K562 (cell line): ENCODE measurements at regions not wholly inside any gene's neighbourhood (a gene's known extent, or its start where the extent isn't known, plus 50 kb on each side); places are given as distances from the start of the nearest gene placed in this dataset.

ENCODE experiments used
- ATAC-seq: fragments of 200-7000 bp; cut with Tn5 transposase; 3 replicates; pipeline ENCODE4 v1.9.1; 2020; ENCODE audit warnings: moderate library complexity
- BruUV-seq: library from RNA; stranded (reverse); fragments of 400-500 nt; replicated peaks from 2 replicates; lab custom pipeline; 2021; lab: Mats Ljungman, UMichigan
- CTCF ChIA-PET: fragments of 300-600 bp; formaldehyde crosslinking; extraction: SDS; loops from one replicate; lab custom pipeline; 2021; ENCODE audit warnings: low intra/inter-chr PET ratio; lab: Yijun Ruan, JAX
- POLR2A ChIA-PET: fragments of 300-600, 350-650 bp; sonication (Branson Sonifier 250); formaldehyde crosslinking; extraction: SDS; loops from one replicate; lab custom pipeline; 2021; ENCODE audit warnings: antibody characterized with exemption, inconsistent platforms; lab: Yijun Ruan, JAX
- DNase-seq, 4 experiments: peaks; one replicate each; pipeline versions ENCODE4 v3.0.0 to v3.0.0-alpha.2; 2011 to 2018; ENCODE audit warnings: low spot score in 3 of 4, mixed read lengths in 3 of 4; ENCODE audit errors: extremely low read depth in 1 of 4
- FAIRE-seq: peaks from 2 replicates; lab custom pipeline; 2011; peaks lifted over from hg19 to GRCh38; lab: Jason Lieb, UNC
- H2AFZ ChIP-seq: 2 replicates; pipeline ENCODE4 v1.6.0; 2011; ENCODE audit warnings: low read depth, low read length, control low read depth, inconsistent platforms
- H3K27ac ChIP-seq: fragments of 200-600 bp; 3 replicates; pipeline ENCODE4 v1.8.0; 2011; ENCODE audit warnings: low read depth, mild to moderate bottlenecking, control low read depth, inconsistent platforms, low read length, moderate library complexity, mixed read lengths; ENCODE audit errors: extremely low read depth
- H3K27me3 ChIP-seq, 2 experiments: fragments of 300-600 bp in 1 of 2; 2 replicates in 1 of 2; 3 replicates in 1 of 2; pipeline versions ENCODE4 v1.6.0 to v1.8.0; 2011; ENCODE audit warnings: inconsistent platforms in 2 of 2, low read length in 2 of 2, mild to moderate bottlenecking in 1 of 2, mixed read lengths in 1 of 2, moderate library complexity in 1 of 2; ENCODE audit not compliant: control insufficient read depth in 2 of 2, insufficient read depth in 2 of 2
- H3K36me3 ChIP-seq: fragments of 300-600 bp; 3 replicates; pipeline ENCODE4 v1.8.0; 2011; ENCODE audit warnings: mild to moderate bottlenecking, low read length, inconsistent platforms; ENCODE audit not compliant: control insufficient read depth, insufficient read depth
- H3K4me1 ChIP-seq, 2 experiments: fragments of 200-600 bp in 1 of 2; replicated peaks in 1 of 2; 2 replicates in 1 of 2; 3 replicates in 1 of 2; pipeline versions ENCODE4 v1.5.1 to v1.8.0; 2011; ENCODE audit warnings: inconsistent platforms in 2 of 2, low read length in 2 of 2, mild to moderate bottlenecking in 1 of 2, mixed read lengths in 1 of 2, moderate library complexity in 1 of 2; ENCODE audit not compliant: control insufficient read depth in 2 of 2, insufficient read depth in 2 of 2
- H3K4me2 ChIP-seq: 2 replicates; pipeline ENCODE4 v1.6.1; 2011; ENCODE audit warnings: low read length, control low read depth, inconsistent platforms, mixed read lengths; ENCODE audit not compliant: insufficient read depth
- H3K4me3 ChIP-seq: fragments of 200-600 bp; sonication (generic), shearing (Covaris generic); 2 replicates; pipeline ENCODE4 v1.5.1; 2016; ENCODE audit warnings: control low read depth, inconsistent platforms
- H3K79me2 ChIP-seq: fragments of 200-600 bp; 3 replicates; pipeline ENCODE4 v1.8.0; 2011; ENCODE audit warnings: low read length, inconsistent platforms; ENCODE audit not compliant: control insufficient read depth, insufficient read depth
- H3K9ac ChIP-seq, 2 experiments: 2 replicates each; pipeline versions ENCODE4 v1.6.0 to v1.6.1; 2011; ENCODE audit warnings: low read depth in 2 of 2, low read length in 2 of 2, control low read depth in 1 of 2, inconsistent platforms in 1 of 2, mild to moderate bottlenecking in 1 of 2, mixed read lengths in 1 of 2; ENCODE audit not compliant: insufficient read depth in 1 of 2
- H3K9me1 ChIP-seq: one replicate; pipeline ENCODE4 v1.6.0; 2011; ENCODE audit warnings: inconsistent platforms, mild to moderate bottlenecking, low read length, moderate library complexity; ENCODE audit not compliant: control insufficient read depth, insufficient read depth
- H3K9me3 ChIP-seq: replicated peaks from 2 replicates; pipeline ENCODE4 v1.5.1; 2011; ENCODE audit warnings: low read depth, low read length, inconsistent platforms; ENCODE audit not compliant: control insufficient read depth, insufficient read depth
- H4K20me1 ChIP-seq: replicated peaks from 2 replicates; pipeline ENCODE4 v1.6.1; 2011; ENCODE audit warnings: low read length, inconsistent platforms, mixed read lengths; ENCODE audit not compliant: control insufficient read depth, insufficient read depth
- CC2D1A ChIP-seq: fragments of 450-650 bp; IDR thresholded peaks from 2 replicates; pipeline ENCODE4 v1.6.1; 2017; ENCODE audit warnings: mild to moderate bottlenecking
- EGR1 ChIP-seq: fragments of 450-650 bp; conservative IDR thresholded peaks from 2 replicates; pipeline ENCODE4 v1.6.1; 2017; ENCODE audit warnings: mild to moderate bottlenecking
- GTF2E2 ChIP-seq: fragments of 200-800 bp; sonication (Bioruptor generic); IDR thresholded peaks from 2 replicates; pipeline ENCODE4 v1.6.1; 2016; ENCODE audit warnings: missing genetic modification characterization, missing compliant biosample characterization
- ILF3 ChIP-seq: fragments of 450-650 bp; IDR thresholded peaks from 2 replicates; pipeline ENCODE4 v1.6.1; 2018; ENCODE audit warnings: antibody characterized with exemption, mild to moderate bottlenecking, moderate library complexity, borderline replicate concordance
- IRF1 ChIP-seq: sonication (generic); formaldehyde crosslinking; IDR thresholded peaks from 2 replicates; pipeline ENCODE4 v1.8.0; 2022; ENCODE audit warnings: missing genetic modification reagents, mild to moderate bottlenecking, borderline replicate concordance
- JUNB ChIP-seq: fragments of 450-650 bp; formaldehyde crosslinking; conservative IDR thresholded peaks from 2 replicates; pipeline ENCODE4 v1.4.0; 2020; ENCODE audit warnings: mild to moderate bottlenecking
- KLF6 ChIP-seq: fragments of 250-450 bp; sonication (Bioruptor Pico); IDR thresholded peaks from 2 replicates; pipeline ENCODE4 v1.4.0; 2020; ENCODE audit warnings: mild to moderate bottlenecking, moderate library complexity, borderline replicate concordance
- MTA1 ChIP-seq: fragments of 450-650 bp; IDR thresholded peaks from 2 replicates; pipeline ENCODE4 v1.6.1; 2017; ENCODE audit warnings: borderline replicate concordance
- NCOA2 ChIP-seq, 2 experiments: fragments of 450-650 bp; IDR thresholded peaks; 2 replicates each; pipeline ENCODE4 v1.6.1; 2018; ENCODE audit warnings: mild to moderate bottlenecking in 2 of 2, moderate library complexity in 1 of 2; ENCODE audit not compliant: partially characterized antibody in 2 of 2
- NEUROD1 ChIP-seq: fragments of 150-350 bp; IDR thresholded peaks from 2 replicates; pipeline ENCODE4 v1.6.1; 2014; ENCODE audit warnings: borderline replicate concordance, low read length, low read depth; ENCODE audit not compliant: partially characterized antibody
- SIX5 ChIP-seq, 2 experiments: IDR thresholded peaks; 2 replicates each; pipeline ENCODE4 v1.6.1; 2011; ENCODE audit warnings: low read length in 2 of 2, borderline replicate concordance in 1 of 2, low read depth in 1 of 2, mild to moderate bottlenecking in 1 of 2, moderate library complexity in 1 of 2; ENCODE audit not compliant: insufficient read depth in 1 of 2
- TSHZ1 ChIP-seq: fragments of 250-450 bp; sonication (Bioruptor Pico); IDR thresholded peaks from 2 replicates; pipeline ENCODE4 v1.4.0; 2020; ENCODE audit warnings: mild to moderate bottlenecking, moderate library complexity
- USF1 ChIP-seq: sonication (generic); formaldehyde crosslinking; IDR thresholded peaks from 2 replicates; pipeline ENCODE4 v1.9.0; 2022; ENCODE audit warnings: mild to moderate bottlenecking, missing genetic modification reagents
- ZNF41 ChIP-seq: fragments of 250-450 bp; sonication (Bioruptor Pico); conservative IDR thresholded peaks from 2 replicates; pipeline ENCODE4 v1.4.0; 2020; ENCODE audit warnings: mild to moderate bottlenecking
- ZNF551 ChIP-seq: fragments of 250-450 bp; sonication (Bioruptor Pico); IDR thresholded peaks from 2 replicates; pipeline ENCODE4 v1.5.0; 2021; ENCODE audit warnings: mild to moderate bottlenecking, moderate library complexity
- in situ Hi-C: fragments of 300-500 bp; cut with MboI; formaldehyde crosslinking; loops from 4 replicates; pipeline ENCODE4 v1.15.0; 2018; ENCODE audit warnings: inconsistent platforms, mixed read lengths
- intact Hi-C: fragments of 100-400 bp; cut with micrococcal nuclease; formaldehyde crosslinking; loops from 2 replicates; pipeline ENCODE4 v1.14.2; 2022

DNA sequence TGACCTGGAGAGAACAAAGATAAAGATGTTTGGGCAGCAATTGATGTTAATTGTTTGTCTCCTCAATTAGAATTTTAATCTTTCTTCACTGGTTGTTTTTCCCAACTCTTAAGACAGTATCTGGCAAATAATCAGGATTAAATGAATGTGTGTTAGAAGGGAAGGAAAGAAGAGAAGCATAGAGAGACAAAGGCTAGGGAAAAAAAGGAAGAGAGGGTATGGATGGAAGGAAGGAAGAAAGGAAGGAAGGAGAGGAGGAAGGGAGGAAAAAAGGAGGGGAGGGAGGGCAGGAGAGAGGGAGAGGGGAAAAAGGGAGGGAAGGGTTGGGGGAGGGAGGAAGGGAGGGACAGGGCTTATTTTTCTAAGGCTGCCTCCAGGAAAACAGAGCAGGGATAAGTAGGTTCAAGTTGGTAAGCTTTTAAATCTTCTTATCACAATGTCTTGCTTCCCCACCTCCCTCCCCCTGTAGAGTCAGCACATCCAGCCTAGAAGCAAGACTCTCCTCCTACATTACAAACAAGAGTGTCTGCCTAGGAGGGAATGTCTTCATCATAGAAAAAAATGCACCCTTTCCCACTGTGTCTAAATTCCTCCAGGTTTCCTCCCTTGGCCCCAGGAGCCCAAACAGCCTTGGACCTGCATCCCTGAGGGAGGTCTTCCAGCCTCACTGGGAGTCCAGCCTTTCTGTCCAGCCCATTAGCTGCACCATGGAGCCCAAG is 447.8 kb upstream of the JARID2 start:
- in situ Hi-C loops, result no loop called here
- H3K27ac ChIP-seq, result no peak overlapping the region
- no peak overlapping the region for H3K4me3 ChIP-seq
- no peaks in the 10 kb centered on the region for H3K9me3 ChIP-seq
- DNase-seq (no peak), ATAC-seq (peak; percentile 62), FAIRE-seq (no peak)
- no TSS peak for BruUV-seq
- H2AFZ ChIP-seq, result peak overlapping the region; percentile 34; the same call in 1 of the 2 replicates
- peak overlapping the region in 1 of 2 experiments; percentile 2; a peak in 1 of 4 replicates for H3K9ac ChIP-seq
- H3K36me3 ChIP-seq, result no peaks in the 10 kb centered on the region
- H3K9me1 ChIP-seq, result no peaks in the 10 kb centered on the region
- H3K4me1 ChIP-seq, result peaks cover 0 to 28% of the 10 kb centered on the region in 2 experiments; a peak in 4 of 5 replicates
- no peaks in the 10 kb centered on the region for H3K79me2 ChIP-seq
- no peaks in the 10 kb centered on the region for H4K20me1 ChIP-seq
- no peaks in the 10 kb centered on the region for H3K27me3 ChIP-seq
- CTCF ChIA-PET, result no interaction called here
- intact Hi-C loops, result loop anchor here (5.0 kb wide), 1 partner anchor 66 kb away; no protein-coding TSS in a partner anchor
- POLR2A ChIA-PET, result interaction anchor here (0.7 to 1.2 kb wide), 4 partner anchors 13 to 151 kb away, joined by 3 to 4 read pairs (median 4); no protein-coding TSS in a partner anchor
- no peak overlapping the region; the same call in 1 of the 2 replicates for H3K4me2 ChIP-seq
- no peak for TF ChIP-seq GTF2E2 (tag)
- TF ChIP-seq MTA1, result peak; percentile 73; the same call in 1 of the 2 replicates
- TF ChIP-seq KLF6 (CRISPR knock-in tag), result peak; percentile 65; the same call in 1 of the 2 replicates
- no peak for TF ChIP-seq IRF1 (CRISPR knock-in tag)
- TF ChIP-seq TSHZ1 (CRISPR knock-in tag), result 0 out of 2 replicates have a peak, but pooled peaks have one; percentile 12
- TF ChIP-seq ILF3, result no peak
- no peak for TF ChIP-seq JUNB (CRISPR knock-in tag)
- TF ChIP-seq NCOA2 (IDR thresholded peaks at IDR 0.05; ENCODE audit: partially characterized antibody in 2 of 2), result no peak
- TF ChIP-seq USF1 (CRISPR knock-in tag), result no peak
- TF ChIP-seq NEUROD1, result no peak
- no peak for TF ChIP-seq EGR1
- 0 out of 2 replicates have a peak, but pooled peaks have one; percentile 38 for TF ChIP-seq ZNF41 (CRISPR knock-in tag)
- TF ChIP-seq ZNF551, result no peak
- TF ChIP-seq CC2D1A, result no peak
- TF ChIP-seq SIX5 (IDR thresholded peaks at IDR 0.05; ENCODE audit: borderline replicate concordance in 1 of 2, insufficient read depth in 1 of 2, low read depth in 1 of 2, low read length in 2 of 2), result no peak
